HG03558 (cell line): ENCODE measurements at regions not wholly inside any gene's neighbourhood (a gene's known extent, or its start where the extent isn't known, plus 50 kb on each side); places are given as distances from the start of the nearest gene placed in this dataset.

ENCODE experiments used
- ATAC-seq: cut with Tn5 transposase; IDR thresholded peaks from one replicate; pipeline ENCODE4 v1.9.1; 2021; ENCODE audit warnings: moderate number of reproducible peaks; ENCODE audit not compliant: unreplicated experiment; ENCODE audit errors: extremely low read depth

GRCh38 chr14:22096514-22096895 lies 422.9 kb upstream of the OR4E1 start:
- no peak for ATAC-seq

DNA sequence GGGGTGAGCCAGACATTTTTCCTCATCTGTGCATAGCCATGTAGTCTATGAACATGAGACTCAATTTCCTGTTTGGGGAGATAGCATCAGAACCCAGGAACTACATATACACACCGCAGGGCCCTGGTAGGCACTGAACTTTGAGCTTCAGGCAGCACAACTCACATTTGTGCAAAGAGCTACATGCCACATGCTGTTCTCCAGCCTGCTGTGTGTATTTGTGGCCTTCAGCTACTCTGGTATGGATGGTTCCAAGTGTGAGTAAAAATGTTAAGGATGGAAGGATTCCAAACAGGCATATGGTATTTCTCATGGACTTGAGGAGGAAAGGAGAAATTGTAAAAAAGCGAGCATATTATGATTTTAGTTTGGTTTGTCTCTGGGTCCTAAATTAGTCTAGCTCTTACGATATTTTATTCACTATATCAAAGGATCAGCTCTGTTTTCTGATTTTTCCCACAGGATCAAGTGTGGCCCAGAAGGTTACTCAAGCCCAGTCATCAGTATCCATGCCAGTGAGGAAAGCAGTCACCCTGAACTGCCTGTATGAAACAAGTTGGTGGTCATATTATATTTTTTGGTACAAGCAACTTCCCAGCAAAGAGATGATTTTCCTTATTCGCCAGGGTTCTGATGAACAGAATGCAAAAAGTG lies 422.4 kb upstream of the OR4E1 start:
- ATAC-seq: no peak

- no peak for ATAC-seq
These were observed 416.3 kb upstream of the OR4E1 start for GRCh38 chr14:22089940-22090339.

DNA sequence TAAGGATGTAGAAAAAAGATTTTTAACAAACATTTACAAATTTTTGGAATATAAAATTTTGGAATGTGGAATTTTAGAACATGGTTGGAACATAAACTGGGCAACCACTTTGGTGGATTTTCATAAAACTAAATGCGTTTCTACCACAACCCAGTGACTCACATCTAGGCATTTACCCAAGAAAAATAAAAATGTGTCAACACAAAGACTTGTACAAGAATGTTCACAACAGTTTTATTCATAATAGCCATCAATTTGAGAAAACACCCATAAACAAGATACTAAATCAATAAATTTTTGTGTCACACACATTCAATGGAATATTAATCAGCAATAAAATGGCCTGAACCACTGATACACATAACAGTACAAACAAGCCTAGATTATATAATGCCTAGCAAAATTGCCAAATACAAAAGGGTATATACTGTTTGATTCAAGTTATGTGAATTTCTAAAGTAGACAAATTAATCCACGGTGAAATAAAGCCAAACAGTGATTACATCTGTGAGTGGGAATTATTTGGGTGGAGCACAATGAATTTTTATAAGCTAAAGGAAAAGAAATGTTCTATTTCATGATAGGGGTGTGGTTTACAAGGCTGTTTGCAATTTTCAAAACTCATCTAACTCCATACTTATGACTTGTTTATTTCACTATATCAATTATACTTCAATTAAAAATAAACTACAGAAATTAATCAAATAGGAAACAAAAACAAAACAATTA lies 415.2 kb upstream of the OR4E1 start:
- no peak for ATAC-seq

- ATAC-seq: no peak
These were observed 412.5 kb upstream of the OR4E1 start for GRCh38 chr14:22086131-22086530.

DNA sequence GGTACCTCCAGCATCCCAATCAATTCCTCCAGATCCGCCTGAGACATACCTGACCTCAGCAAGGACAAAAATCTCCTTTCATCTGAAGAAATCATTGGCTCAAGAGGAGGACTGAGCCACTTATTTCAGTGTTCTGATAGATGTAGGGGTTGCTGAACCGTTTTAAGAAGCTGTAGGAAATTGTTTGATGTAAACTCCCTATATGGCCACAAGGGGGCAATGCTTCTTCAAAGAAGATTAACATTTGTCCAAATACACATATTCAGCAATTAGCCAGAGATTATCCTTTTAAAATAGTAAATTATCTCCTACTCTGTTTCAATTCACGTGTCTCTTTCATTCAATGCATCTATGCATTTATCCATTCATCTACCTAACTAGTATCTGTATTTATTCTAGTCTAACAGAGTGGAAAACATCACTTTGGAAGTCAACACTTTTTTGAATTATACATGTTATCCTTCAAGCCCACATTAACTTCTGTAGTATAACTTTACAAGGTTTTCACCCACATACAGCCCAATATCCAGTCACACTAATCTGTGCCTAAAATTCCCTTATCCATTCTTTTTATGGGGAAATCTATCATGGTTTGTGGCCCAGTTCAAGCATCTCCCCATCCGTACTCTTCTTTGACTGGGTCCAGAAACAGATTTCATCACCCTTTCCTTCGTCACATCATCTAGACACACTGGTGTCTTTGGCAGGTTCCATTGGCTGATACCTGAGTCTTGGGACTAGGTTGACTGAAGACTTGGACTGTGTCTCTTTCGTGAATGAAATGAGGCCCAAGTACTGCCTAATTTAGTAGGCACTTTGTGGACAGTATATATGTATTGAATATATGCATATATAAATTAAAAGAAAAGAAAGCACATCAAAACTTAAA lies 411.0 kb upstream of the OR4E1 start:
- no peak for ATAC-seq

GRCh38 chr14:22081337-22081736 lies 407.7 kb upstream of the OR4E1 start:
- ATAC-seq: no peak

DNA sequence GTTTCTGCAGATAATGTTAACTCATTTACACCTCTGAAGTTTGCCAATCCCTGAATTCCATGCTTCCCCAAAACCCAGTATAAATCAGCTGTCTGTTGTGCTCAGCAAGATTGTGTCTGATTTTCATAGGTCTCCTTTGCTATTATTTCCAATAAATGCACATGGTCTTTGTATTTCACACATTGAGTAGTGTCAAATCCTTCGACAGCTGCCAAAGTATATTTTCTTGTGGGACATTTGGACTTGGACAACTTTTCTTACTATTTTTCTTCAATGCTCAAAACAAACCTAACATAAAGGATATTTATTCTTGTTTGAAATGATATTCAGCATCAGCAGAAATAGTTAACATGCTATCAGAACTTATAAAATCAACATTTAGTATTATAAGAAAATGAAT lies 406.1 kb upstream of the OR4E1 start:
- ATAC-seq: no peak

GRCh38 chr14:22073801-22074200 lies 400.2 kb upstream of the OR4E1 start:
- no peak for ATAC-seq

- ATAC-seq: peak; percentile 66
These were observed 397.4 kb upstream of the OR4E1 start for GRCh38 chr14:22071006-22071405.

- ATAC-seq: no peak
These were observed 396.7 kb upstream of the OR4E1 start for GRCh38 chr14:22070119-22070982.

DNA sequence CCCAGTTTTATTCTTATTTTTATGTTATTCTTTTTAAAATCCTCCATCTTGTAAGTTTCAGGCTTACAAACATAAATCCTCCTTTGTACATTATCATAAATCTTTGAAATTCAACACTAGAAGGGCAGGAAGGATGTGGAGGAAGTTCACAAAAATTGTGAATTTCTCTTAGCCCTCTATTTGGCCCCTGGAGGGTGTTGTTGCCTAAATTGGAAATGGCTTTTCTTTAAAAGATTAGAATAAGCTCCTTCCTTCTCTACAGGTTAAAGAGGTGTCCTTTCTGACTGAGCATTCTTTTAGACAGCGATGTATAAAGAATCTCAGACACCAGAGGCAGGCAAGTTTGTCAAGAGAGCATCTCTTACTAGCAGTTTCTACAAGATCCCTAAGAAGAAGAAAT lies 391.7 kb upstream of the OR4E1 start:
- ATAC-seq: no peak

DNA sequence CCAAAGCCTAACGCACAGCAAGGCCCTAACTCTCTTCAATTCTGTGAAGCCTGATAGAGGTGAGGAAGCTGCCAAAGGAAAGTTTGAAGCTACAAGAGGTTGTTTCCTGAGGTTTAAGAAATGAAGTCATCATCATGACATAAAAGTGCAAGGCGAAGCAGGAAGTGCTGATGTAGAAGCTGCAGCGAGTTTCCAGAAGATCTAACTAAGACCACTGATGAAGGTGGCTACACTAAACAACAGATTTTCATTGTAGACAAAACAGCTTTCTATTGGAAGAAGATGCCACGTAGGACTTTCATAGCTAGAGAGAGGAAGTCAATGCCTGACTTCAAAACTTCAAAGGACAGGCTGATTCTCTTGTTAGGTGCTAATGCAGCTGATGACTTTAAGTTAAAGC lies 385.6 kb upstream of the OR4E1 start:
- no peak for ATAC-seq

- no peak for ATAC-seq
These were observed 379.2 kb upstream of the OR4E1 start for GRCh38 chr14:22052795-22053194.

- no peak for ATAC-seq
These were observed 373.5 kb upstream of the OR4E1 start for GRCh38 chr14:22047115-22047514.

GRCh38 chr14:22046063-22046462 lies 372.4 kb upstream of the OR4E1 start:
- no peak for ATAC-seq

- no peak for ATAC-seq
These were observed 370.6 kb upstream of the OR4E1 start for GRCh38 chr14:22044193-22044592.

- no peak for ATAC-seq
These were observed 367.1 kb upstream of the OR4E1 start for GRCh38 chr14:22040781-22041125.

DNA sequence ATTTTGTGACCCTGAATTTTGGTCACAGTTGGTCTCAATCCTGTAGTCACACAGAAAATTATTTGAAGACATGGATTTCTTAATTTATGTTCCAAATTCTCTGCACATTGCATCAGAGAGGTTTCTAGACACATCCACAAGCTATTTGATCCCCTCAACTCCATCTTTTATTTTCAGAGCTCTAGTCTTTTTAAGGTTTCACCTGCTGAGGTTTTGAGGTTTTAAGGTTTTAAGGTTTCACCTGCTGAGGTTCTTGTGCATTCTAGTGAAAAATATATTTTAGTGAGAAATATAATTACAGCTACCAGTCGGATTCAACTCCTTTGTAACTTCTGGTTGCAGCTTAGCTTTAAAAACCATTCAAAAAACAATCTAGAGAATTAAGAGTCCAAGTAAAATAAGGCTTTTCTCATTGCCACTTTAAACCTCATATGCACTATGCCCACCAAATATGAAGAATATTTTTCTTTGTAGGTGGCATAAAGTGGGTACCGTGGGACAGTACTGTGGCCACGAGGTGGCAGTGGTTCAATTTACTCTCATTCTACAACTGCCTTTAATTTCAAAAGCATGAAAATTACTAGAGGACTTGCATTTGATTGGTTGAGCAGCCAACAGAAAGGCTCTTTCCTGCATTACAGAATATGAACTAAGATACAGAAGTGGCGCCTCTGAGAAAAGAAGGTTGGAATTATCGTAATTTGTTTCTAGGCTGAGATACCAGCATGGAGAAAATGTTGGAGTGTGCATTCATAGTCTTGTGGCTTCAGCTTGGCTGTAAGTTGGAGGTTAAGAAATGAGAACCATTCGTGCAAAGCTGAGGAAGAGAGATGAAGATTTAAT lies 366.5 kb upstream of the OR4E1 start:
- no peak for ATAC-seq
